NCI-H1436 treated with DMSO at 0.1 percent for 48 hours (cell line): ENCODE measurements at regions not wholly inside any gene's neighbourhood (a gene's known extent, or its start where the extent isn't known, plus 50 kb on each side); places are given as distances from the start of the nearest gene placed in this dataset.
"Not testable (repeated sequence)": the region's sequence is repeated elsewhere in the genome, so short reads cannot be mapped to it uniquely, and the experiment has no call there.

Experiments
- DNase-seq: peaks from one replicate; lab custom pipeline; 2025; lab: John Stamatoyannopoulos, UW

DNA sequence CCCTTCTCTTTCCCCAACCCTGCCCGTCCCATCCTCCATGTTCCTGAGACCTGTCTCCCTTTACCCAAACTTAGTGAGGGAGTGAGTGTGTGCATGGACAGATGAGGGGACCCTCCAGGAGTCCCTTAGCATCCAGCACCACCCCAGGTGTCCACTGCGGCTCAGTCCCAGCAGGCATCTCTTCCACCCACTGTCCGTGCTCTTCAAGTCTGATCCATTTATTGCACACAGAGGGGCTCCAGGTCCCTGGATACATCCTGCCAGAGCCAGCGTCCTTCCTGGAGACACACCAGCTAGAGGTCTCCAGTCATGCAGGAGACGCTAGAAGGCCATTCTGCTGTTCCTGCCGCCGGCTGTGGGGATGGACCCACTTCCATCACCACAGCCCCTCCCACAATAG lies 239.2 kb downstream of the ADGRD1 start:
- DNase-seq = no peak

- no peak for DNase-seq
These were observed 240.5 kb downstream of the ADGRD1 start for GRCh38 chr12:131194166-131194565.

GRCh38 chr12:131195796-131196195 lies 242.1 kb downstream of the ADGRD1 start:
- no peak for DNase-seq

DNA sequence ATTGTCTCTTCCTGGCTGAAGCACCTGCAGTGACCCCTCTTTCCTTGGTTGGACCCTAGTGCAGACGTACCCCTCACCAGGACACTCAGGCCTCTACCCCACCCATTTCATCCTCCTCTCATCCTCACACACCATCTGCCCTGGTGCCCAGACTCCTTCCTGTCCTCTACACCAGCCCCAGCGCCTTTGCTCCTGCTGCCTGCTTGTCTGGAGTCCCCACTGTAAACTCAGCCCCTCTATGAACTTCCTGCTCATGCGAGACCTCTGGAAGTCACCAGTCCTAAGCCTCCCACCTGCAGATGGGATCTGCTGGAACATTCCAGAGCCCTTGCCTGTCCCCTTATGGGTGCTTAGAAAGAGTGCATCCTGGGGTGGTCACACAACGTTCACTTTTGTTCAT lies 242.5 kb downstream of the ADGRD1 start:
- no peak for DNase-seq

DNA sequence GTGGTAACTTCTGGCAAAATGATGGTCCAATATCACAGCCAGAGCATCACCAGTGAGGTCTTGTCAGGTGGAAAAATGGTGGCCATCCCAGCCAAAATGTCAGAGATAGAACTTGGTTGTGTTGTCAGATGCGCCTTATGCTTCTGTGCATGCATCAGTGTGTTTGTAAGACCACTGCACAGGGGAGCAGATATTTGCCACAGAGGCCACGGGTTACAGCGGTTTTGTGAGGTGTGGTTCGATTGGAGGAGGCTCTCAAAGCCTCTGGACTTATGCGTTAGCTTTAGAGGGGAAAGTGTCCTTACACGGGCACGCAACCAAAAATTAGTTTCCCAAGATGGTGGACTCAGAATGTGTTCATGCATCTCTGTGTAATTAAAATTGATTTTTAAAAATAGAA lies 243.8 kb downstream of the ADGRD1 start:
- DNase-seq = no peak

- no peak for DNase-seq
These were observed 245.5 kb downstream of the ADGRD1 start for GRCh38 chr12:131199221-131199620.

GRCh38 chr12:131201912-131202311 lies 248.2 kb downstream of the ADGRD1 start:
- DNase-seq = not testable (repeated sequence)

GRCh38 chr12:131202592-131203378 lies 249.1 kb downstream of the ADGRD1 start:
- DNase-seq = no peak

DNA sequence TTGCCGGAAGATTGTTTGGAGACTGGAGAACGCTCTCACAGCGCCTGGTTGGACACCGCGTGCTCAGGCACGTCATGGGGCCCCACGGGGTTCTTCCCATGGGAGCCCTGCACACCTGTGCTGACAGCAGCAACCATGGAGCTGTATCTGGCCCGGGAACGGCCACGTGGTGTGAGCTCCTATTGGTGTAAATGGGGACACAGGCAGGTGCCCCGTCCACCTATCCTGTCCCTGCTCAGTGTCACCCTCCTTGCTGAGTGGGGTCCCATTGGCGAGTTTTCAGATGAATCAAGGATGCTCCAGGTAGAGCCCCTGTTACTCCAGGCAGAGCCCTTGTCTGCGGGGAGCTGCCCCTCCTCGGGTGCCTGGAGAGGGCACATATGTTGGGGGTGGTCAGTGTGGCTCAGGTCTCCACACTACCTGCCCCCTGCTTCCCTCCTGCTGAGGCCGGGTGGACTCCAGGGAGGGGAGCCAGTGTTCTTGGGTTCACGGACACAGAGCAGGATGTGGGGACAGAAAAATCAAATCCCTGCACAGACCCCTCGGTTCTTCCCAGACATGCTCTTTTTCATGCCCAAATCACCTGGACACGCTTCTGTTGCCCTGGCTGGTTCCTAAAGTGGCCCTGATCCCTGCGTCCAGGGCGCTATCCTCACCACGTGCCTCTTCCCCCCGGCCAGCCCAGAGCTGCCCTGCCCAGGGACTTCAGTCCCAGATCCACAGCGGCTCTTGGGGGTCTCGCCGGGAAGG lies 250.1 kb downstream of the ADGRD1 start:
- DNase-seq = no peak

DNA sequence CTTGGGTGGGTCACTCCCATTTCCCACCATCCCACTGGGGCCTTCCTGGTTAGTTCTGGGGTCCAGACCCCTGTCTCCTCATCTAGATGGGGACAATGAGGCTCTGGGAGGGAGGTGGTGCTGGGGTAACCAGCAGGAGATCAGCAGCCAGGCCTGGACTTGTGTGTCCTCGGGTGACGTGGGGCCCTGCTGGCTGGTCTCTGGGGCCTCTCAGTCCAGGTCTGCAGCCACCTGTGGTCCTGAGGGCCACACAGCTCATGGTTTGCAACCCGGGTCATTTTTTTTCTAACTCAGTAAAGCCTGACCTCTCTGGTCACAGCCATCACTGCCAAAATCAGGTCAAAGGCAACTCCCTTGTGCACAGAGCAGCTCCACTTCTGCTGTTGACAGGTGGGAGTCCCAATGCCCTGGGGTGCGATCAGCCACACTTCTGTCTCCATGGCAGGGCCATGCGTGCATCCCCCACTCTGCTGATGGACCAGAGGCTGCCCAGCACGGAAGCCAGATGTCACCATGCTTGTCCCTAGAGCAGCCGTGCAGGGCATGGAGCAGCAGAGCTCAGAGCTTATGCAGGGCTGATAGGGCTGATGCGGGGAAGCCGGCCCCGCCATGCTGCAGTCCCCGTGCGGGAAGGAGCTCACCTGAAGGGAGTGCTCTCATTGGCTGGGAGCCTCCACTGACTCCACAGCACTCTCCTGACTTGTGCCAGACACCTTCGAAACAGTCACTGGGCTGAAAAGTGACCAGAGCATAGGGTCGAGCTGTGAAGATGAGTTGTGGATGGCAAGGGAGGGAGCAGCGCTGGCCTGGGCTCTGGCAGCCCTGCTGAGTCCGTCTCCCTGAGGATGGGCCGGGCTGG lies 250.9 kb downstream of the ADGRD1 start:
- DNase-seq = no peak

GRCh38 chr12:131205275-131205933 lies 251.7 kb downstream of the ADGRD1 start:
- DNase-seq = not testable (repeated sequence)

DNA sequence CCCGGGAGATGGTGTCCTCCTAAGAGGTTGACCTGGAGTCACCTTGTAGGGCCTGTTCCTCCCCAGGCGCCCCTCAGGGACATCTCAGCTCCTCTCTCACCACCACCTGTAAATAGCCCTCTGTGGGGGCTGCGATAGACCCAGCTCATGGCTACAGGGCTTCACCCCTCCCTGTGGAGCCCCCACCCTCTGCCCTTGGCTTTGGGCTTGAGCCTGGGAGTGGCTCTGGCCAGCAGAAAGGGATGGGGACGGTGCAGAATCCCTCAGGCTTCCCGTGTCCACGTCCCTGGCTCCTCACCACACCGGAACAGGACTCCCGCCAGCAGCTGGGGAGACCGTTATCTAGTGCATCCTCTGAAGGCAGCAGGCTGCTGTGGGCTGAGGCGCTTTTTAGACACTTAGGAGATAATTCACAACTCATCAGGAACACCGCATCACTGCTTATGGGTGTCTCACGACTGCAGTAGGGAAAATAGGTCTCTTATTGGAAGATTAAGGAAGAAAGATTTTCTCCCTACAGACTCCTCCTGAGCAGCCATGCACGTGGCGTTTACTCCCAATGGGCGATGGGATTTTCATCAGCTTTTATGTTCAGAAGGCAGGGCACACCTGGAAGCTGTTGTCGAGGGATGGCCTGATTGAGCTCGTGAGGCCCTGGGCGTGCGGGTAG lies 253.1 kb downstream of the ADGRD1 start:
- DNase-seq = not testable (repeated sequence)

GRCh38 chr12:131207300-131207660 lies 253.6 kb downstream of the ADGRD1 start:
- DNase-seq = not testable (repeated sequence)

DNA sequence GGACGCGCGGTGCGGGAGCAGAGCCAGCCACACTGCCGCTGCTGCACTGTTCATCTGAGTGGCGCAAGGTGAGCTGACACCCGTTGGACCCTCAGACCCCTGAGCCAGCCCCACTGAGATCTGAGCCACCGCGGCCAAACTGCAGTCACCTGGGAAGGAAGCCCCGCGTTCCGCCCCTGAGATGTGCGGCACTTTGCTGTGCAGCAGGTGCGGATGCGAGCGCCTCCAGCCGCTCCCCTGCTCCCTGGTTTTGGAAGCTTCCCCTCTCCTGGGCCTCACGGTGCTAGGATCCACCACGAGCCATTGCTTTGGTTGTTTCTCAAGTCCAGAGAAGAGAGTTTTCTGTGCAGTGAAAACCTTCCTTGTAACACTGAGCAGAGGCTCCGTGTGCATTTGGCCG lies 254.1 kb downstream of the ADGRD1 start:
- DNase-seq = not testable (repeated sequence)

DNA sequence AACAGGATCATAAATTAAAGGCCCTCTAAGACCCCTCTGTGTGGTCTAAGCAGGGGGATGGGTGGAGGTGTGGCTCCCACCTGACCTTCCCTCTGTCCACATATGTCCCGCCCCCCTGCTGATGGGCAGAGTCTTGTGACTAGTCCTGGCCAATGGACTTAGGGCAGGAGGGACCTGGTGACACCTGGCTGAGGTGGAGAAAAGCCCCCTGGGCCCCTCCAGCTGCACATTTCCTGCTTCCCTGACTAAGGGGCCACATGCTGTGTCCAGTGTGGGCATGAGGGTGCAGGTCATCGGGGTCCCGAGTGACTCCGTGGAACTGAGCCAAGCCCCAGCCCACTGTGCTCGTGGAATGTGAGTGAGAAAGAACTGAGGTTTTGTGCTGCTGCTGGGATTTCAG lies 254.7 kb downstream of the ADGRD1 start:
- DNase-seq = no peak

DNA sequence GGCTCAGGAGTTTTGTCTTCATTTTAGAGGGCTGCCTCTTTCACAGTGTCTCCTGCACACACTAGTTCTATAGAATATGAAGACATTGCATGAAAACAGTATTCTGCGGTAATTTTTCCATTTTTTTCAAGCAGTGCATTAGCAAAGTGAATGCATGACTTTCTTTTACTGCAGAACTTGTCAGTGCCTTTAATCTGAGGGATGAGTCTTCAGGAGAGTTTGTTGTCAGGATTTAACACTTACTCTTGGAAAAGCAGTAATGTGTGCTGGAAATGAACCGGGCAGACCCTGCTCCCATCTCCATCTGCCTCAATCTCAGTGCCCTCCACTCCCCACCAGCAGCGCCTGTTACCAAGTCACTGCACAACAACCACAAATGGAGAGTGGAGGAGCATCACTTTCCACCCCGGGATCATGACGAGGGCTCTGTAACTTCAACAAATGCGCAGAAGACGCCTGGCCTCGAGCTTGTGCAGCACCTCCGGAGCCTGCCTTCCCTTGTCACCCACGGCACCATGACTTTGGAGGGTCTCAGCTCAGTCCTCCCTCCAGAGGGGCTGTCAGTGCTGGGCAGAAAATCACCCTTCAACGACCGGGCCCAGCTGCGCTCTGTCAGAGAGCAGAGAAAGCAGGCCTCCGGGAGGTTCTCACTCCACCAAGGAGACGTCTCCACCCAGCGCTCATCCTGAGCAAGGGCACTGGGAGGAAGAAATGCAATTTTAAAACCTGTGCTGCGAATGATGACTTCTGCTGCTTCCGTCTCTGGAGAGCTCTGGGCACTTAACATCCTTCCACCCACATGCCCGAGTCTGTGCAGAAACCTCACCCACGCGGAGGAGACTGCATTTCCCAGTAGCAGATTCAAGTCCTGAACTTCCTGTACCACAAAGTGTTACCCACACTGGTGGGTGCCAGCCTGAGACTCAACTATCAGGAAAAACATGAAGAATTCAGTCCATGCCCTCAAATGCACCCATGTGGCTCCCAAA lies 255.7 kb downstream of the ADGRD1 start:
- DNase-seq = no peak

DNA sequence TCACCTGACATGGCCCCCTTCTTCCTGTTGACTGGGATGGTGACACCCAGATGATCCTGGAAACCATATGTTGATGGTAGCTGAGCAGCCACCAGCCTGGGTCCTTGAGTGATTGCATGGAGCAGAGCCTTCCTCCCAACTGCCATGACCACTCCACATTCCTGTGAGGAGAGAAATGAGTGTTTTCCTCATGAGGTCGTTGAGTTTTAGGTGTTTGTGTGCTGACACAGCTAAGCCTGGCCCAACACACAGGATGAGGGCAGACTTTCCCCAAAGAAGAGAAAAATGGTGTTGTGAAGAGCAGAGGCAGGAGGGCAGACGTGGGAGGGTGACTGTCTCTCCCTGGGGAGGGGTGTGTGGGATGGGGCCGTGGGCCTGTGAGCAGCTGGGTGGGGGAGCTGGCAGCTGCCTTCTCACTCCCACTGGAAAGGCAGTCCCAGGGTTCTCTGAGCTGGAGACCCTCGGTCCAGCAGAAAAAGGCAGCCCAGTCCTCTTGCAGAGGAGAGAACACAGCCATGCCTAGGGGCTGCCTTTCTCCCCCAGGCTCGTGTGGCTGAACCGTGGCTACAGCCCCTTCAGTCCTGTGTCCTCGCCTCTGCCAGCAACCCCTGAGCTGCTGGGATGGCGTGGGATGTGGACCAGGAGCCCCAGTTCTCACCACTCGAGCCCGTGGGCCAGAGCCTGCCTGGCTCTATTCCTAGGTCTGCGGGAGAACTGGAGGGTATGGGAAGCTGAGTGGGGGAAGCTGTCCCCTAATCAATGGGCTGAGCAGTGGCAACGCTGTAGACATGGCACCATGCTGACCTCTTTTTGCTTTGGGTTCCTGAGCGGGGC lies 257.0 kb downstream of the ADGRD1 start:
- DNase-seq = no peak

GRCh38 chr12:131211340-131211938 lies 257.7 kb downstream of the ADGRD1 start:
- no peak for DNase-seq

GRCh38 chr12:131213896-131214442 lies 260.3 kb downstream of the ADGRD1 start:
- DNase-seq = no peak
